ENCODE measurements at regions not wholly inside any gene's neighbourhood (a gene's known extent, or its start where the extent isn't known, plus 50 kb on each side); places are given as distances from the start of the nearest gene placed in this dataset.

DNA sequence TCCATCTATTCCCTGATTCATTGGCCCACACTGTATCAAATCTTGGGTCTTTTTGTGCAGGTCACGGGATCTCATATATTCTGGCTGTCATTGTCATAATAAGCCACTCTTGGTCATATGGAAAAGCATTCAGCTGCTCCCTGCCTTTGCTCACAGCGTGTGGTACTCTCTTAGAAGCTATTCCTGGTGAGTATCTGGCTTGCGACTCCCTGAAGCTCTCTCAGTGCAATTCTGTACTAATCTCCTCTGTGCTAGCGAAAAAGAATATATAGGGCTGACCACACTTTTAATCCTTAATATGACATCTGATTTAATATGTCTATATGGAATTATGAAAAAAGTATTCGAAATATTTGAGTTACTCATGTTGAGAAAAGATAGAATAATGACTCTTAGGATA, 440.8 kb upstream of the GBE1 start:
- no peak for DNase-seq
- H3K9me3 ChIP-seq (ENCODE audit: control insufficient read depth, low read depth, low read length) = no peaks in the 10 kb centered on the region
- H3K36me3 ChIP-seq (ENCODE audit: control insufficient read depth, insufficient read depth, low read length) = no peaks in the 10 kb centered on the region
- no peaks in the 10 kb centered on the region for H3K4me1 ChIP-seq (ENCODE audit: control insufficient read depth, insufficient read depth, low read length)
- no peak overlapping the region for H3K4me3 ChIP-seq (ENCODE audit: low read length)
- no peak overlapping the region for H3K27ac ChIP-seq (ENCODE audit: low read length)
- 95% methylated on average over 3 of the region's 5 CpGs for WGBS (ENCODE audit: insufficient coverage, low lambda C conversion rate)
- no peaks in the 10 kb centered on the region for H3K27me3 ChIP-seq (ENCODE audit: control insufficient read depth, insufficient read depth, low read length)

DNA sequence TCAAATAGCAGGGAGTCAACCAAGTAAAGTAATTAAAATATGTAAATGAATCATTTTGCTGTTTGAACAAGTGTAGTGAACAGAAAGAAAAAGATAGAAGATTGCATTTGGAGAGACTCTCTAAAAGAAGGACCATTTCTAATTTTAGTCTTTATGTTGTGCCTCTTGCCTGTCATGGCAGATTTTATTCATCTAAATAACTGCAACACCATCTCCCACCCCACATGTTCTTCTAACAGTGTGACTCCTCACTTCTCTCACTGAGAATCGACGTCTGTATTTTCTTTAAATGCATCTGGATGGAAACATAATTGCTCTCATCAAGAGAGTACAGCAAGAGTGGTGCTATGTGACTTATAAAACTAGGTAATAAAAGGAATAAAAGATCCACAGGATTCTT, 439.9 kb upstream of the GBE1 start:
- H3K27ac ChIP-seq (ENCODE audit: low read length) = no peak overlapping the region
- H3K36me3 ChIP-seq (ENCODE audit: control insufficient read depth, insufficient read depth, low read length) = no peaks in the 10 kb centered on the region
- H3K27me3 ChIP-seq (ENCODE audit: control insufficient read depth, insufficient read depth, low read length) = no peaks in the 10 kb centered on the region
- no peaks in the 10 kb centered on the region for H3K9me3 ChIP-seq (ENCODE audit: control insufficient read depth, low read depth, low read length)
- no peak overlapping the region for H3K4me3 ChIP-seq (ENCODE audit: low read length)
- DNase-seq = no peak
- no peaks in the 10 kb centered on the region for H3K4me1 ChIP-seq (ENCODE audit: control insufficient read depth, insufficient read depth, low read length)
- no CpG with 5 or more reads among the region's 2 CpGs for WGBS (ENCODE audit: insufficient coverage, low lambda C conversion rate)

DNA sequence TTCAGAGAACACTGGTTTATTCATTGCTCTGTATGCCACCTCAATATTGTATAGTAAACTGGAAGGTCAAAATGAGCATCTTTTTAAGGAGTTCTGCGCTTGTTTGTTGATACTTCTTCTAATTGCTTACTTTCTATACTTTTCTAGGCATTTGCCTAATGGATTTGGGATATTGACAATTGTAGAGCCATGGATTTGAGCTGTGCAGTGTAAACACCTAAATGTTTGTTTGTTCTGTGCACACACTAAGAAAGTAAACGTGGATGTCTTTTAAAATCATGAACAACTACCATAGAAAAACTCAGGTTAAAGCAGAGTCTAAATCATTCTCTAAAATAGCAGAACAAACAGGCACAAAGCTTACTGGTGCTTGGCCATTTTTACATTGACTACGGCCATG, 436.6 kb upstream of the GBE1 start:
- 71% methylated on average over 1 of the region's 3 CpGs for WGBS (ENCODE audit: insufficient coverage, low lambda C conversion rate)
- no peaks in the 10 kb centered on the region for H3K27me3 ChIP-seq (ENCODE audit: control insufficient read depth, insufficient read depth, low read length)
- H3K27ac ChIP-seq (ENCODE audit: low read length) = no peak overlapping the region
- no peak for DNase-seq
- H3K4me1 ChIP-seq (ENCODE audit: control insufficient read depth, insufficient read depth, low read length) = no peaks in the 10 kb centered on the region
- no peak overlapping the region for H3K4me3 ChIP-seq (ENCODE audit: low read length)
- H3K36me3 ChIP-seq (ENCODE audit: control insufficient read depth, insufficient read depth, low read length) = no peaks in the 10 kb centered on the region
- H3K9me3 ChIP-seq (ENCODE audit: control insufficient read depth, low read depth, low read length) = no peaks in the 10 kb centered on the region

DNA sequence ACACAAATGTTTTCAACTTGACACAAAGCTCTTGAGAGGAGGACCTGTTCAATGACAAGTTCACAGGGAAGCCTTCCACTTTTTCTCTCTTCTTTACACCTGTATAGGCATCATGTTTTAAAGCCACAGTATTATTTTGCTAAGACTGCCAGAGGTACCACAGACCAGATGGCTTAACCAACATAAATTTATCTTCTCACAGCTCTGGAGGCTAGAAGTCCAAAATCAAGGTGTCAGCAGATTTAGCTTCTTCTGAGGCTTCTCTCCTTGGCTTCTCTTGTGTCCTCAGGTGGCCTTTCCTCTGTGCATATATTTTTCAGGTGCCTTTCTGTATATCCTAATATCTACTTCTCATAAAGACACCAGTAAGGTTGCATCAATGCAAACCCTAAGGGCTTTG, 435.2 kb upstream of the GBE1 start:
- Histone ChIP-seq H3K27me3 (ENCODE audit: control insufficient read depth, insufficient read depth, low read length) (no peaks in the 10 kb centered on the region), H3K4me3 (ENCODE audit: low read length) (no peak overlapping the region), H3K36me3 (ENCODE audit: control insufficient read depth, insufficient read depth, low read length) (no peaks in the 10 kb centered on the region), H3K27ac (ENCODE audit: low read length) (no peak overlapping the region), H3K9me3 (ENCODE audit: control insufficient read depth, low read depth, low read length) (no peaks in the 10 kb centered on the region), H3K4me1 (ENCODE audit: control insufficient read depth, insufficient read depth, low read length) (no peaks in the 10 kb centered on the region)
- no peak for DNase-seq

DNA sequence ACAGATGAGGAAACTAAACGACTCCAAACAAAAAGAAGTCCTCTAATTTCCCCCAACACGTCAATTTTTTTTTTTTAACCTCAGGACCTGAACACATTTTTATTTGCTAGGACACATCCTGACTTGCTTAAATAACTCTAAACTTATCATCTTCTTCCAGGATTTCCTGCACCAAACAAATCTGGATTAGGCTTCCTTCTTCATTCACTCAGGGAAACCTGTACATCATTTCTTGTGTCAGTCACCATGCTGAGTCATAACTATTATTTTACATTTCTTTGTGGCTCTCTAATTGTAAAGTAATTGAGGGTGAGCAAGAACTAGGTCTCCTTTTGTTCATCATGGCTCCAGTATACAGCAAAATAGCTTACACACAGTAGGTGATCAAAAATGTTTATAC, 433.4 kb upstream of the GBE1 start:
- Histone ChIP-seq H3K4me3 (ENCODE audit: low read length) (no peak overlapping the region), H3K27me3 (ENCODE audit: control insufficient read depth, insufficient read depth, low read length) (no peaks in the 10 kb centered on the region), H3K27ac (ENCODE audit: low read length) (no peak overlapping the region), H3K36me3 (ENCODE audit: control insufficient read depth, insufficient read depth, low read length) (no peaks in the 10 kb centered on the region), H3K4me1 (ENCODE audit: control insufficient read depth, insufficient read depth, low read length) (no peaks in the 10 kb centered on the region), H3K9me3 (ENCODE audit: control insufficient read depth, low read depth, low read length) (no peaks in the 10 kb centered on the region)
- WGBS (ENCODE audit: insufficient coverage, low lambda C conversion rate) = 76% methylated on average over 2 of the region's 2 CpGs
- DNase-seq = no peak

DNA sequence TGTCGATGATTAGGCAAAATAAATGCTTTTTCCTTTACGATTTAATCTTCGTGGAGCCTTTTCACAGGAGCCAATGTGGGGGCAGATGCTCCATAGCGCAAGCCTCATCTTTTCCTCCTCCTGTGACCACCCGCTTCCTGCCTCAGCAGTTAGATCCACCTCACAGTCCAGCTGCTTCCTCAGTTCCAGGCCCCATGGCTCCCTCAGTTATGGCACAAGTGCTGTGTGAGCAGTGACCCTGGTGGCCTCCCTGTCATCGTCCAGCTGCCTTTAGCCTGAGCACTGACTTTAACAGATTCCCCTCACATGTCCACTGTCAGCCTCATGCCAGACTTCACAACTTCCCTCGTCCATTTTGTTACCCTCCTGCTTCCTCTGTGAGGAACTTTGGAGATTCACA, 424.6 kb upstream of the GBE1 start:
- Histone ChIP-seq H3K36me3 (ENCODE audit: control insufficient read depth, insufficient read depth, low read length) (no peaks in the 10 kb centered on the region), H3K27me3 (ENCODE audit: control insufficient read depth, insufficient read depth, low read length) (no peaks in the 10 kb centered on the region), H3K27ac (ENCODE audit: low read length) (no peak overlapping the region), H3K4me3 (ENCODE audit: low read length) (no peak overlapping the region), H3K4me1 (ENCODE audit: control insufficient read depth, insufficient read depth, low read length) (no peaks in the 10 kb centered on the region), H3K9me3 (ENCODE audit: control insufficient read depth, low read depth, low read length) (no peaks in the 10 kb centered on the region)
- 94% methylated on average over 2 of the region's 7 CpGs for WGBS (ENCODE audit: insufficient coverage, low lambda C conversion rate)
- DNase-seq = no peak

DNA sequence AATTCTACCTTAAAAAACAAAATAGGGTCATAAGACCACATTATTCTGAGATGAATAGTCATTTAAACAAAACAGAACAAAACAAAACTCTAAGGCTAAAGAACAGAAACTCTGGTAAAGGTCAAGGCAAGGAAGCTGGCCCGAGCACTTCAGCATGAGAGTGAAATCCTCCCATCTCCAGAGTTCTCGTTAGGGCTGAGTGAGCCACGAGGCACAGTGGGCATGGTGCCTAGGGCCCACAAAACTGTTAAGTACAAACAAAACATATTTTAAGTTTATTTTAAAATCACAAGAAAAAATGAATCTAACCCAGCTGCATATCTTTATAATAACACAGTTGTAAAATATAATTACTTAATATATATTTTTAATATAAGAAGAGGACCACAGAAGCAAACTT, 417.8 kb upstream of the GBE1 start:
- no peak for DNase-seq
- no peaks in the 10 kb centered on the region for H3K27me3 ChIP-seq (ENCODE audit: control insufficient read depth, insufficient read depth, low read length)
- no peaks in the 10 kb centered on the region for H3K4me1 ChIP-seq (ENCODE audit: control insufficient read depth, insufficient read depth, low read length)
- H3K9me3 ChIP-seq (ENCODE audit: control insufficient read depth, low read depth, low read length) = no peaks in the 10 kb centered on the region
- H3K27ac ChIP-seq (ENCODE audit: low read length) = no peak overlapping the region
- no peak overlapping the region for H3K4me3 ChIP-seq (ENCODE audit: low read length)
- WGBS (ENCODE audit: insufficient coverage, low lambda C conversion rate) = no CpG with 5 or more reads among the region's 3 CpGs
- no peaks in the 10 kb centered on the region for H3K36me3 ChIP-seq (ENCODE audit: control insufficient read depth, insufficient read depth, low read length)

DNA sequence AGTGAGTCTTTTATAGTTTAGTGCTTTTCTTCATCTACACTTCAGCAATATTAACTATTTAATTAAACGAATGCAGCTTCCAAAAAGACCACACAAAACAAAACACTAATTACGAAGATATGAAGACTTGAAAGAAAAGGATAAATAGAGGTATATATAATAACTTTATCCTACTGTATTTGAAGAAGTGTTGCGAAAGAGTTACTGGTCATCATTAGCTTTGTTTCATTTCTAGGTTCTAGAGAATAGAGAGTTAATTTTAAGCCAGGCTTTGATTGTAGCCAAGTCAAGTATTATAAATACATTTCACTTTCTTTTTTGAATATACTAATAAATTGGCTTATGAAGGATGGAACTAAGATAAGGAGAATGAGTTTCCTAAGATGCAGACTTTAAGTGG, 416.8 kb upstream of the GBE1 start:
- Histone ChIP-seq H3K9me3 (ENCODE audit: control insufficient read depth, low read depth, low read length) (no peaks in the 10 kb centered on the region), H3K4me3 (ENCODE audit: low read length) (no peak overlapping the region), H3K27ac (ENCODE audit: low read length) (no peak overlapping the region), H3K36me3 (ENCODE audit: control insufficient read depth, insufficient read depth, low read length) (no peaks in the 10 kb centered on the region), H3K27me3 (ENCODE audit: control insufficient read depth, insufficient read depth, low read length) (no peaks in the 10 kb centered on the region), H3K4me1 (ENCODE audit: control insufficient read depth, insufficient read depth, low read length) (no peaks in the 10 kb centered on the region)
- 80% methylated on average over 1 of the region's 3 CpGs for WGBS (ENCODE audit: insufficient coverage, low lambda C conversion rate)
- DNase-seq = no peak

DNA sequence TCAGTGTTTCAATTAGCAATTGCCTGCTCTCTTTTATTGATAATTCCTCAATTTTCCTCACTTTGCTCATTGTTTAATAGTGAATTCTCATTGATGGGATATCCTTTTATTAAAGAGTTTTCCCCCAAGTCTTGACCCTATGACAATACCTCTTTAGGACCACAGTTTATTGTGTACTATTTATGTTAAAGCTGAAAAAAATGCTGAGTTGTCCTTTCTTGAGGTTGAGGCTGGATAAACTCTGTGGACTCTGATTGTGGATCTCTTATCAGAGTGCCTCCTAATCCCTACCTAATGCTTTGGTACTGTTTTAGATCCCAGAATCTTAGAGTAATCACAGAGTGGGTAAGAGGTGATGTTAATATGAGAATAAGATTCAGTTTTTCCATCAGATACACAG, 416.3 kb upstream of the GBE1 start:
- no peaks in the 10 kb centered on the region for H3K9me3 ChIP-seq (ENCODE audit: control insufficient read depth, low read depth, low read length)
- no peaks in the 10 kb centered on the region for H3K27me3 ChIP-seq (ENCODE audit: control insufficient read depth, insufficient read depth, low read length)
- H3K36me3 ChIP-seq (ENCODE audit: control insufficient read depth, insufficient read depth, low read length) = no peaks in the 10 kb centered on the region
- H3K27ac ChIP-seq (ENCODE audit: low read length) = no peak overlapping the region
- no peak overlapping the region for H3K4me3 ChIP-seq (ENCODE audit: low read length)
- H3K4me1 ChIP-seq (ENCODE audit: control insufficient read depth, insufficient read depth, low read length) = no peaks in the 10 kb centered on the region
- DNase-seq = no peak

DNA sequence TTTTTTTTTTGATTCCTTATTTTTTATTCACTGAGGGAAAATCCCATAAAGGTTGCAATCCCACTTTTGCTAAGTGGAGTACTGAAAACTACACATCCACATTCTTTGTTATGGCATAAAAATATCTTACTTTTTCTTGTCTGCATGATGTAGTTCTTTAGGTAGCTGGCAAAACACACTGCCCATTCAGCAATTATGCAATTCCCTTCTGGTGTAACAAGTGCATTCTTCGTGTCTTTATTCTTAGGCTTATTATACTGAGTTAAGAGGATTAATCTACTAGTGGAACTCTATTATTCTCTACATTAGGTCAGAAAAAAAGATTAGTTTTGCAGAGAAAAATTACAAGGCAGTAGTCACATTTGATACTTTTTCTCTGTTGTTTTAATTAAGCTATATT, 403.8 kb upstream of the GBE1 start:
- no peaks in the 10 kb centered on the region for H3K9me3 ChIP-seq (ENCODE audit: control insufficient read depth, low read depth, low read length)
- H3K4me1 ChIP-seq (ENCODE audit: control insufficient read depth, insufficient read depth, low read length) = no peaks in the 10 kb centered on the region
- no peaks in the 10 kb centered on the region for H3K27me3 ChIP-seq (ENCODE audit: control insufficient read depth, insufficient read depth, low read length)
- H3K27ac ChIP-seq (ENCODE audit: low read length) = no peak overlapping the region
- no peak for DNase-seq
- WGBS (ENCODE audit: insufficient coverage, low lambda C conversion rate) = 100% methylated on average over 1 of the region's 1 CpG
- H3K36me3 ChIP-seq (ENCODE audit: control insufficient read depth, insufficient read depth, low read length) = no peaks in the 10 kb centered on the region
- H3K4me3 ChIP-seq (ENCODE audit: low read length) = no peak overlapping the region

DNA sequence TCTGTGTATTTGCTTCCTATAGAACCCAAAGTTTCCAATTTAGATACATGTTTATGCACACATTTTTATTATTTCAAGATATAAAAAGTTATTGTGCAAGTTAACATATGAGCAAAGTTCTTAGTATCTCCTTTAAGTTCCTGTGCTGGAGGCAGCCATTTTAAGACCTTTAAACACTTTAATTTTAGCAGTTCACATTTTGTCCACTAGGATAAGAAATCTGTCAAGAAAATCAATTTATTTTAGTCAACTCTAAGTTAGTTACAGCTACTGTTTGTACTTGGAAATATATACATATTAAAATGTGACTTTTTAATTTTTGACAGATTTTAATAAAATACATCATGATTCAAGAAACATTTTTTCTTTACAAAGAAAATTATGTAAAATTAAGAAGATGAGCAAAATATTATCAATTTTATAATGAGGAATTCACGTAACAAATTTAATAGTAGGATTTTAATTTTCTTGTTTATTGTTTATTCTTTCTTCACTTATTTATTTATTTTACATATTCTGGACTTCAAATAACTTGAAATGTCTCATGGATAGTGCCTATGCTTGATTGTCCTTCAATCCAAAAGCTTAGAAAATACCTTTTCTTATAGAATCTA, 402.6 kb upstream of the GBE1 start:
- 88% methylated on average over 1 of the region's 1 CpG for WGBS (ENCODE audit: insufficient coverage, low lambda C conversion rate)
- H3K27ac ChIP-seq (ENCODE audit: low read length) = no peak overlapping the region
- no peaks in the 10 kb centered on the region for H3K36me3 ChIP-seq (ENCODE audit: control insufficient read depth, insufficient read depth, low read length)
- no peaks in the 10 kb centered on the region for H3K27me3 ChIP-seq (ENCODE audit: control insufficient read depth, insufficient read depth, low read length)
- H3K4me3 ChIP-seq (ENCODE audit: low read length) = no peak overlapping the region
- DNase-seq = no peak
- no peaks in the 10 kb centered on the region for H3K4me1 ChIP-seq (ENCODE audit: control insufficient read depth, insufficient read depth, low read length)
- no peaks in the 10 kb centered on the region for H3K9me3 ChIP-seq (ENCODE audit: control insufficient read depth, low read depth, low read length)

All from large intestine (tissue), 3 donors.